ENCODE measurements at regions not wholly inside any gene's neighbourhood (a gene's known extent, or its start where the extent isn't known, plus 50 kb on each side); places are given as distances from the start of the nearest gene placed in this dataset.

DNA sequence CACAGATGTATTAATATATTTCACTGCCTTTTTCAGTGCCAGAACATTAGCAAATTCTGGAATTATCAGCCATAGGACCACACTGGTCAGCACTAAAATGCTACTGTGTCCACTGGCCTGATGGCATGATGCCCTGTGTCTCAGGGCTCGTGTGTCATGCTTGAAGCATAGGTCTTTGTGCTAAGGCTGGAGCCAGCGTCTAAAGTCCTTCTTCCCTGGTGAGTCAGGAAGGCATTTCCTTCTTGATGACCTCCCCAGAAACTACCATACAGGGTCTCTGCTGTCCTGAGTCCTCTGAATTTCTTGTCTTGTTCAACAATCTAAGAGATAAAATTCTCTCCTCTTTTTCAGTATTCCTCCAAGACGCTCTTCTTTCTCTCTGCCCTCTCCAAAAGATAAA is 489.9 kb downstream of the PSAT1 start:
- Histone ChIP-seq H3K27ac (no peak overlapping the region), H3K4me3 (no peak overlapping the region), H3K36me3 (no peaks in the 10 kb centered on the region), H3K27me3 (no peaks in the 10 kb centered on the region), H3K9me3 (ENCODE audit: low read depth) (no peaks in the 10 kb centered on the region), H3K4me1 (ENCODE audit: low read depth) (no peaks in the 10 kb centered on the region)
- peak in 1 of 2 donors; percentile 4 for DNase-seq (ENCODE audit: low read depth in 1 of 2, low spot score in 1 of 2)
- TF ChIP-seq CTCF (IDR thresholded peaks at IDR 0.05; ENCODE audit: low read depth, low read length): no peak

GRCh38 chr9:78788101-78788500 is 491.2 kb downstream of the PSAT1 start:
- Histone ChIP-seq H3K36me3 (no peaks in the 10 kb centered on the region), H3K27ac (no peak overlapping the region), H3K4me3 (no peak overlapping the region), H3K4me1 (ENCODE audit: low read depth) (no peaks in the 10 kb centered on the region), H3K9me3 (ENCODE audit: low read depth) (no peaks in the 10 kb centered on the region), H3K27me3 (no peaks in the 10 kb centered on the region)
- no peak for DNase-seq (ENCODE audit: low read depth in 1 of 2, low spot score in 1 of 2)
- TF ChIP-seq CTCF (IDR thresholded peaks at IDR 0.05; ENCODE audit: low read depth, low read length): no peak

- no peaks in the 10 kb centered on the region for H3K27me3 ChIP-seq
- H3K9me3 ChIP-seq (ENCODE audit: low read depth): no peaks in the 10 kb centered on the region
- DNase-seq (ENCODE audit: low read depth in 1 of 2, low spot score in 1 of 2): peak in 1 of 2 donors; percentile 6
- H3K4me3 ChIP-seq: no peak overlapping the region
- no peaks in the 10 kb centered on the region for H3K4me1 ChIP-seq (ENCODE audit: low read depth)
- H3K27ac ChIP-seq: no peak overlapping the region
- TF ChIP-seq CTCF (IDR thresholded peaks at IDR 0.05; ENCODE audit: low read depth, low read length): no peak
- no peaks in the 10 kb centered on the region for H3K36me3 ChIP-seq
Observed at GRCh38 chr9:78791779-78792178, 494.9 kb downstream of the PSAT1 start.

DNA sequence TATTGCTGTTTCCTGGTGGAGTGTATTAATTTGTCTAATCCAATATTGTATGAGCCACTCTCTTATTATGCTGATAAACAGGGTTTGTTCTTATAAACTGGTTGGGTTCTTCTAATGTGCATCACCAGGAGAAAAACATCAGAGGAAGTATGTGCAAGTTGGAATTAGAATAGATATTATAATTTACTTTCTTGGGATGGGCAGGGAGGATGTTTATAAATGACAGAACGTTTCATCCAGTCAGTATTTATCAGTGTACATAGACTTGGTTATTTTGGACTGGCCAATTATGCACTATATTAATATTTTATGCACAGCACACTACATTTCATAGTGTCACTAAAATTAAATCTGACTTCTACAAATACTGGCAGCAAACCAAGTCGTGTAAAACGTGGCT is 495.8 kb downstream of the PSAT1 start:
- TF ChIP-seq CTCF (IDR thresholded peaks at IDR 0.05; ENCODE audit: low read depth, low read length): no peak
- no peak for DNase-seq (ENCODE audit: low read depth in 1 of 2, low spot score in 1 of 2)
- H3K27ac ChIP-seq: no peak overlapping the region
- H3K4me3 ChIP-seq: no peak overlapping the region
- no peaks in the 10 kb centered on the region for H3K9me3 ChIP-seq (ENCODE audit: low read depth)
- no peaks in the 10 kb centered on the region for H3K4me1 ChIP-seq (ENCODE audit: low read depth)
- no peaks in the 10 kb centered on the region for H3K36me3 ChIP-seq
- no peaks in the 10 kb centered on the region for H3K27me3 ChIP-seq

- H3K27me3 ChIP-seq: no peaks in the 10 kb centered on the region
- no peak overlapping the region for H3K27ac ChIP-seq
- H3K9me3 ChIP-seq (ENCODE audit: low read depth): no peaks in the 10 kb centered on the region
- no peak for DNase-seq (ENCODE audit: low read depth in 1 of 2, low spot score in 1 of 2)
- TF ChIP-seq CTCF (IDR thresholded peaks at IDR 0.05; ENCODE audit: low read depth, low read length): no peak
- no peaks in the 10 kb centered on the region for H3K36me3 ChIP-seq
- no peak overlapping the region for H3K4me3 ChIP-seq
- H3K4me1 ChIP-seq (ENCODE audit: low read depth): no peaks in the 10 kb centered on the region
Observed at GRCh38 chr9:78805771-78806170, 508.8 kb downstream of the PSAT1 start.
